MM.1S (cell line): ENCODE measurements at regions not wholly inside any gene's neighbourhood (a gene's known extent, or its start where the extent isn't known, plus 50 kb on each side); places are given as distances from the start of the nearest gene placed in this dataset.

Source experiments
- DNase-seq: peaks from one replicate; pipeline ENCODE4 v3.0.0-alpha.2; 2015
- H2AFZ ChIP-seq: fragments of 300-600 bp; sonication (generic); 2 replicates; pipeline ENCODE4 v1.6.0; 2016; ENCODE audit warnings: antibody characterized with exemption, low read length
- H3F3A ChIP-seq: fragments of 300-600 bp; sonication (generic); 2 replicates; pipeline ENCODE4 v1.6.1; 2016; ENCODE audit warnings: mild to moderate bottlenecking, antibody characterized with exemption, low read length, moderate library complexity, mixed read lengths; ENCODE audit not compliant: insufficient read depth
- H3K27ac ChIP-seq: fragments of 300-600 bp; sonication (generic); 2 replicates; pipeline ENCODE4 v1.5.1; 2016; ENCODE audit warnings: mild to moderate bottlenecking, low read length
- H3K27me3 ChIP-seq: fragments of 300-600 bp; sonication (generic); replicated peaks from 2 replicates; pipeline ENCODE4 v1.6.0; 2016; ENCODE audit warnings: low read length; ENCODE audit not compliant: insufficient read depth
- H3K36me3 ChIP-seq: fragments of 300-600 bp; sonication (generic); replicated peaks from 2 replicates; pipeline ENCODE4 v1.6.1; 2016; ENCODE audit warnings: mild to moderate bottlenecking, low read length, mixed read lengths; ENCODE audit not compliant: insufficient read depth
- H3K4me1 ChIP-seq: fragments of 300-600 bp; sonication (generic); 2 replicates; pipeline ENCODE4 v1.6.1; 2016; ENCODE audit warnings: low read length, mixed read lengths
- H3K4me2 ChIP-seq: fragments of 300-600 bp; sonication (generic); 2 replicates; pipeline ENCODE4 v1.6.0; 2016; ENCODE audit warnings: low read depth, low read length
- H3K4me3 ChIP-seq: fragments of 300-600 bp; sonication (generic); 2 replicates; pipeline ENCODE4 v1.5.1; 2016; ENCODE audit warnings: low read length, mixed read lengths
- H3K79me2 ChIP-seq: fragments of 300-600 bp; sonication (generic); 2 replicates; pipeline ENCODE4 v1.6.1; 2016; ENCODE audit warnings: mixed run types, low read length, mixed read lengths
- H3K9ac ChIP-seq: fragments of 300-600 bp; sonication (generic); 2 replicates; pipeline ENCODE4 v1.6.1; 2016; ENCODE audit warnings: low read length, mixed read lengths
- H3K9me2 ChIP-seq: fragments of 300-600 bp; sonication (generic); replicated peaks from 2 replicates; pipeline ENCODE4 v1.6.1; 2016; ENCODE audit warnings: mild to moderate bottlenecking, low read length, mixed read lengths; ENCODE audit not compliant: insufficient read depth
- H3K9me3 ChIP-seq: fragments of 300-600 bp; sonication (generic); replicated peaks from 2 replicates; pipeline ENCODE4 v1.6.1; 2016; ENCODE audit warnings: mild to moderate bottlenecking, low read length, mixed read lengths; ENCODE audit not compliant: insufficient read depth
- H4K20me1 ChIP-seq: fragments of 300-600 bp; sonication (generic); 2 replicates; pipeline ENCODE4 v1.6.1; 2016; ENCODE audit warnings: mild to moderate bottlenecking, low read length, moderate library complexity, mixed read lengths; ENCODE audit not compliant: insufficient read depth
- CTCF ChIP-seq: fragments of 300-600 bp; sonication (generic); IDR thresholded peaks from 2 replicates; pipeline ENCODE4 v1.5.1; 2016; ENCODE audit warnings: antibody characterized with exemption, low read length, mixed read lengths
- EZH2 ChIP-seq: fragments of 300-600 bp; sonication (generic); optimal IDR thresholded peaks from 2 replicates; pipeline ENCODE3; 2017; ENCODE audit warnings: low read depth, mild to moderate bottlenecking, antibody characterized with exemption, low read length, mixed read lengths
- EZH2phosphoT487 ChIP-seq: fragments of 300-600 bp; sonication (generic); IDR thresholded peaks from 2 replicates; pipeline ENCODE4 v1.6.1; 2018; ENCODE audit warnings: antibody characterized with exemption, low read length

- H3K9me2 ChIP-seq, result no peaks in the 10 kb centered on the region
- H2AFZ ChIP-seq, result no peak overlapping the region
- H3K79me2 ChIP-seq, result no peaks in the 10 kb centered on the region
- no peak for DNase-seq
- TF ChIP-seq EZH2phosphoT487 (no peak), CTCF (no peak), EZH2 (no peak)
- H3K4me3 ChIP-seq, result no peak overlapping the region
- H3K4me2 ChIP-seq, result no peak overlapping the region
- no peaks in the 10 kb centered on the region for H3K36me3 ChIP-seq
- no peaks in the 10 kb centered on the region for H3F3A ChIP-seq
- no peak overlapping the region for H3K27ac ChIP-seq
- H3K27me3 ChIP-seq, result no peaks in the 10 kb centered on the region
- no peaks in the 10 kb centered on the region for H4K20me1 ChIP-seq
- no peaks in the 10 kb centered on the region for H3K9me3 ChIP-seq
- H3K4me1 ChIP-seq, result no peaks in the 10 kb centered on the region
- no peak overlapping the region for H3K9ac ChIP-seq
Measured at GRCh38 chr3:135440746-135441145, 524.8 kb upstream of the PPP2R3A start.

DNA sequence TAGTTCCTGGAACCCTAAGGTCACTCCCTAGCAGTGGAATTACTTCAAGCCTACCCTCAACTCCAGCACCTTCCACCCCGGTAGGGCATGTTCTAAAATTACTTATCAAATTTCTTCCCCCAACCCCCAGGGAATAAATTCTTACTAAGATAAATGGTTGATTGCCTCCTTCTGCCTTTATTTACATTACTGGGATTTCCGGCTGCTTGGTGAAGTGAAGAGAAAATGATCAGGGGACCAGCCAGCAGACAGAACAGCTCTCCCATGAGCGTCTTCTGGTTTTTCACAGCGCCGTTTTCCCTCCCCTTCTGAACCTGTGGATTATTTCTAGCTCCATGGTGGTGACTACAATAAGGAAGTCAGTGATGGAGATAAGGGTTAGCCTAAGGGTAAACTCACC is 521.5 kb upstream of the PPP2R3A start:
- Histone ChIP-seq H2AFZ (no peak overlapping the region), H3K79me2 (no peaks in the 10 kb centered on the region), H3K9ac (no peak overlapping the region), H3K4me2 (no peak overlapping the region), H3K27ac (no peak overlapping the region), H3K9me2 (no peaks in the 10 kb centered on the region), H3K9me3 (no peaks in the 10 kb centered on the region), H3K36me3 (no peaks in the 10 kb centered on the region), H3F3A (no peaks in the 10 kb centered on the region), H3K27me3 (no peaks in the 10 kb centered on the region), H3K4me3 (no peak overlapping the region), H3K4me1 (no peaks in the 10 kb centered on the region), H4K20me1 (no peaks in the 10 kb centered on the region)
- TF ChIP-seq CTCF, result no peak
- no peak for TF ChIP-seq EZH2
- TF ChIP-seq EZH2phosphoT487, result no peak
- no peak for DNase-seq

- Histone ChIP-seq H3K27ac (no peak overlapping the region), H3K9ac (no peak overlapping the region), H2AFZ (no peak overlapping the region), H3K4me1 (no peaks in the 10 kb centered on the region), H3K27me3 (no peaks in the 10 kb centered on the region), H3K36me3 (no peaks in the 10 kb centered on the region), H3K9me3 (no peaks in the 10 kb centered on the region), H4K20me1 (no peaks in the 10 kb centered on the region), H3K4me3 (no peak overlapping the region), H3K9me2 (no peaks in the 10 kb centered on the region), H3K79me2 (no peaks in the 10 kb centered on the region), H3K4me2 (no peak overlapping the region), H3F3A (no peaks in the 10 kb centered on the region)
- DNase-seq, result no peak
- TF ChIP-seq CTCF, result no peak
Measured at GRCh38 chr3:135447483-135447882, 518.0 kb upstream of the PPP2R3A start.

DNA sequence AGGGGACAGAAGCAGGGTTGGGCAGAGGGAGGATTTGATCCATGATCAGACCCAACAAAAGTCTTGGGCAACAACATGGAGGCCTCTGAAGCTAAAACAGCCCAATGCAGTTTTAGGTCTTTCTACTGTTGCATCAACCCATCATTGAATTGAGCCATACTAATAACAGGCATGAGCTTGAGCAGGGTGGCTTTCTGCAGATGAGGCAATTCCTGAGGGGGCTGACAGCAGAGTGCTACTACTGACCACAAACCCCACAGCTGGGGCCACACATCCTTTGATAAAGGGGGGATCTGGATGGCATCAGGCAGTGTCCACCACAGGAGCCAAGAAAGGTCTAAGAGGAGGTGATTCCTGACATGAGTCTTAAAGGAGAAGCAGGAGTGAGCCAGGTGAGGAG is 517.0 kb upstream of the PPP2R3A start:
- H4K20me1 ChIP-seq, result no peaks in the 10 kb centered on the region
- no peaks in the 10 kb centered on the region for H3K27me3 ChIP-seq
- no peaks in the 10 kb centered on the region for H3K9me2 ChIP-seq
- H3F3A ChIP-seq, result no peaks in the 10 kb centered on the region
- no peaks in the 10 kb centered on the region for H3K79me2 ChIP-seq
- TF ChIP-seq EZH2phosphoT487 (no peak), EZH2 (no peak), CTCF (no peak)
- no peak overlapping the region for H3K9ac ChIP-seq
- H3K36me3 ChIP-seq, result no peaks in the 10 kb centered on the region
- H3K4me3 ChIP-seq, result no peak overlapping the region
- H3K4me2 ChIP-seq, result no peak overlapping the region
- no peaks in the 10 kb centered on the region for H3K4me1 ChIP-seq
- H2AFZ ChIP-seq, result no peak overlapping the region
- no peak overlapping the region for H3K27ac ChIP-seq
- H3K9me3 ChIP-seq, result no peaks in the 10 kb centered on the region
- DNase-seq, result no peak
